ENCODE measurements at regions not wholly inside any gene's neighbourhood (a gene's known extent, or its start where the extent isn't known, plus 50 kb on each side); places are given as distances from the start of the nearest gene placed in this dataset.

DNA sequence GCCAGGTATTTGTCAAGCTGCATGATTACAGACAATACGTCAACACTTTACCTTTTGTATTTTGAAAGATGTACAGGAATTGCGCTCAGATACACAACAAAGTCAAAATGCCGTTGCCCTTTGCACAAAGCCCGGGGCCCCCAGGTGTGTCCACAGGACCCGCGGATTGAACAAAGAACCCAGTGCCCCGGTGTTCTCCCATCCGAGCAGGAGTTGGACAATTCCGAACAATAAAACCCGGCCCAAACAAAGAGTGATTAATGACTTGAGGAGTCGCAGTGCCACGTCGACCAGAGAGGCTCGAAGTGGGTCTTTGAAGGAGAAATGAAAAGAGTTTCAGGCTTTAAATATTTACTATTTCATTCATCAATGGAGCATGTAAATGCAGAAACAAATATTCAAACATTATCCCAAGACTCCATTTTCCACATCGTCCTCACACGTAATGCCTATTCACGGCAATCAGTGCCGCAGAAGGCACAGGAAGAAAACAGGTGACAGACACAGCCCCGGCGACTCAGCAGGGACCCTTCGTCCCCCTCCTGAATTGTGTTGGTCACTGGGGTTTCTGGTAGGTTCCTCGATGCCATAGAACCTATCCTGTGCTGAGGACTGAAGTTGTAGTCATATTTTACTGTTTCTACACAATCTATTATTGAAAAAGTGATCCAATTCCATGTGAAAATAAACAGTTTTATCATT, 70.9 kb upstream of the MGMT start:
- DNase-seq = no peak

- DNase-seq = no peak
These were observed 69.7 kb upstream of the MGMT start for GRCh38 chr10:129397198-129397974.

- DNase-seq = no peak
These were observed 68.3 kb upstream of the MGMT start for GRCh38 chr10:129398711-129399141.

GRCh38 chr10:129400426-129400825, 66.6 kb upstream of the MGMT start:
- no peak for DNase-seq

- DNase-seq = no peak
These were observed 64.6 kb upstream of the MGMT start for GRCh38 chr10:129402459-129402858.

GRCh38 chr10:129404091-129404490, 63.0 kb upstream of the MGMT start:
- DNase-seq = no peak

- DNase-seq = no peak
These were observed 61.7 kb upstream of the MGMT start for GRCh38 chr10:129405389-129405788.

DNA sequence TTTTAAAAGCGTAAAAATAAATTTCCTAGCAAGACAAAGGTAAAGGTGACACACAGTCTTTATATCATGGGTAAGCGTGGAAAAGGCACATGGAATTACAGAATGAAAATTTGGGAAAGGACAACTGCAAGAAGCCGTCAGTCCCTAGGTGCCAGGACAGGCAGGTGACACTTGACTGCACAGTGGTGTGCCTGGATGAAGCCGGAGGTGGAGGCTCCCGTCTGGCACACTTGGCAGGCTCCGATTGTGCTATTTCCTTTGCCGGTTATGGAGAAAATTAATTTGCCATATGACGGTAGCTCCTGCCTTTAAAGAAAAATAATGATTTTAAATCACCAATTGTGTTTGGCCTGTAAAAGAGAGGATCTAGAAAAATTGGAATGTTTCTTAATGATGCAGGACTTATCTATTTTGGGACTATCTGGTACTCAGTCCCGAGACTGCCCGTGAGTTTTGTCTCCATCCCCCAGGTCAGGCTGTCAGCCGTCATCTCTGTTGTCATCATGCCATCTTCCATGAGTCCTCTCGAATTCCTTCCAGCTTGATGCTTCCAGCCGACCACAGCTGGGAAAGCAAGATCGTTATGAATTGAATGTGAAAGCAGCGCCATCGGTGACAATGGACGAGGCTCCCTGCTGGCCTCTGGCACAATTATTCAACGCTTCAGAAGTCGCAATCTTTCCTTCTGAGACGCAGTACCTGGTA, 56.2 kb upstream of the MGMT start:
- DNase-seq = no peak

DNA sequence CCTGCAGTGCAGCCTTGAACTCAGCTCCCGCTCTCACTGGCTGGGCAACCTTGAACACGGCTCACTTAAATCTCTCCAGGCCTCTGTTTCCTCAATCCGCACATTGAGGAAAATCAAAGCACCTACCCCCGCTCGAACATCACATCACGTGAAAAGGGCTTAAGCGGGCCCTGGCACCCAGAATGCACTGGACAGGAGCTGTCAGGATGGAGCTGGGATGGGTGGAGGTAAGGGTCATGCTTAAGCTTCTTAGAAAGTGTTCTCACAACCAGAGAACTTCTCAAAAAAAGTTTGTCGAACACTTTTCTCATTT, 55.7 kb upstream of the MGMT start:
- DNase-seq = no peak

DNA sequence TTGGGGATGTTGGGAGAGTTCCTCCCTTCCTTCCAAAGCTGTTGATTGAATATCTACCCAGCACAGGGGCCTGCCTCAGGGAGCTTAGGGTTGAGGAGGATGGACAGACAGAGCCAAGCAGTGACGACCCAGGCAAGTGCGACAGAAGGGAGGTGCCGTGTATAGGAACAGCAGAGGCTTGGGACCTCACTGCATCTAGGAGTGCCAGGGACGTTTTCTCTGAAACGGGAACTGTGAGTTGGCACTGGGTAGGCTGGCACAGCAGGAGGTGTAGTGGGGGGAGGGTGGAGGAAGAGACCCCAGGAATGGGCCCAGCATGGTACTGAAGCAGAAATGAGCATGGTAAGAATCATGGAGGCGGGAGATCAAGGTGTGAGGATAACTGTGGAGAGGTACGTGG, 55.3 kb upstream of the MGMT start:
- no peak for DNase-seq

DNA sequence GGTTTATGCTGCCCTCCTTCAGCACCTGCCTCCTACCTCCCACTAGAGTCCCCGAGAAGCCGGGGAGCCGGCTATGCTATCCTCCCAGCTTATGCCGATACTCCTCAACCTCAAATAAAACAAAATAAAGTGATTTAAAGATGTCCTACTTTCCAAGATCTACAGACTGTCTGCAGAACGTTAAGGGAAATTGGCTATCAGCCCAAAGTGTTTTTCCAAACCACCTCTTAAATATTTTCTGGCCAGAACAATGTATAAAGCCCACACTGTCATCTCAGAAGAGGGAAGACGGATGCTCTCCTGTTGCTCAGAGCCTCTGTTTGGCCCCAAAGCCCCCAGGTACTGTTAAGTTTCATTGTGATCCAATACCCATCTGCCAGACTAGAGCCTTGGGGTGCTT, 54.0 kb upstream of the MGMT start:
- no peak for DNase-seq

DNA sequence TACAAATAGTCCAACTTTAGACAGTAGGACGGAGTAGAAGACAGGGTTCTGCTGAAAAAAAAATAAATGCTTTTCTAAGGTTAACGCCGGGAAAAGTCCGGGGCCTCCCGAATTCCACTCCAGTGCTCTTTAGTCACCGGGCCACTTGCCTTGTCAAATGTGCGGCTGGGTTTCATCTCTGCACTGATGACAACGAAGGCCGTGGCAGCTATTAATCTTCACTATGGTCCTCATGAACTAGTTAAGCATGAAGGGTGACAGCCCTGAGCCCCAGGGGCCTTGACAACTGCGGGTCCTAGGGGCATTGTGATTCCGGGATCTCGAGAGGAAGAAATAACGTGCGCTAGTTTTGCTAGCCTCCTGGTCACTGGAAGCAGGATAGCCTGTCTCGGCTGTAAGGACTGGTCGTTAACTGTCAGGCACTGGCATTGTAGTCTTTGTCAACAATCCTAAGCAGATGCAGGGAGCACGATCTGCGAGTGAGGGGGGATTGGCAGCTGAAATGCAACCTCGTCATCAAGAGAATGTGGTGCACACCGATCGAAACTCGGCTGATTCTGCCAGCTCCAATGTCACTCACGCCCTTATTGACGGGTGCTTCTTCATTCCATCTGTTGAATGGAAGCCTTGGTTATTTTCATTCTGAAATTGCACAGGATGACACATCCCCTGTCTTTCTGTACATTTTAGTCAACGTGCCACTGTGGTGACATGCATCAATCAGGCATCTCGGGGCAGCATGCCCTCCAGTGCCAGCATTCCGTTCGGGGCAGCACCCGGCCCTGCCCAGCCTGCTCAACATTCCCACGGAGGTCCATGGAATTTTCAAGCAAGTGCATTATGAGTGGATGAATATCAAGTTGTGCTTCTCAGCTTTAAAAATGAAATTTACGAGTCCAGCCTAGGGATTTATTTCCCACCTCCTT, 51.6 kb upstream of the MGMT start:
- no peak for DNase-seq

- DNase-seq = no peak
These were observed 50.9 kb upstream of the MGMT start for GRCh38 chr10:129416155-129416554.

DNA sequence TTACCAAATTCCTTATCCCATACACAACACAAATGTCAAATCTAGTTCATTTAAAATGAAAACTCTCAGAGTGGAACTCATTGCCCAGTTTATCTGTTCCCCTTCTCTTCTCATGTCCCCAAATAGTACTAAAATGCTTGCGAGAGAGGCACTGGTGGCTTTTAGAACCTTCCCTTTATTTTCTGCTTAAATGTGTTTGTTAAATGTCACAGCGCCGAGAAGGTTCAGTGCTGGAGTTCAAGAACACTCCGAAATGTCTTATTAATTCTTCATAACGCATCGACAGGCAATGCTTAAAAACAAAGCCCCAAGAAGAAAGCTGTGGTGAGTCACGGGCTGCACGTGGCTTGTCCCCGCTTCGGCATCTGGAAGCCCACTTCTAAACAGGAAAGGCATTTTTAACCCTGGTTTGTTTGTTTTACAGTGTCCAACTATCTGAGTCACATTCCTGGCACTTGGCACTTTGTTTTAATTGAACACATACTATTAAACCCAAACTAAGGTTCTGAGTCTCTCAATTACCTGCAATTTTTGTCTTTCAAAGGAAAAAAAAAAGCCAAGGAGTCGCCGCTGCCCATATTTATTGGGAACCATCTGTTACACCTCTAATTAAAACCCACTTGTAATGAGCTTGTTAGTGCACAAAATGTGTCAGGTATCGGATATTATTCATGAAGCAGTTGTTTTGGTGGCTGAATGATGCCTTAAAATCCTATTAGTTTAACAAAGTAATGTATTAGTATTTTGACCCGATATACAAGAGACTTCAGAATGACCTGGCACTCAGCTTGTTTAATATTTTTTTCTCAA, 49.9 kb upstream of the MGMT start:
- no peak for DNase-seq
